Smooth muscle cell (in vitro differentiated cells): ENCODE measurements at regions not wholly inside any gene's neighbourhood (a gene's known extent, or its start where the extent isn't known, plus 50 kb on each side); places are given as distances from the start of the nearest gene placed in this dataset.

ENCODE experiments used
- DNase-seq: peaks from one replicate; lab custom pipeline; 2025; ENCODE audit not compliant: unreplicated experiment; lab: John Stamatoyannopoulos, UW
- H2AFZ ChIP-seq: fragments of 200-600 bp; sonication (generic); 2 replicates; pipeline ENCODE4 v1.6.0; 2016; ENCODE audit warnings: antibody characterized with exemption, low read depth, mild to moderate bottlenecking
- H3F3A ChIP-seq: fragments of 200-600 bp; sonication (generic); 2 replicates; pipeline ENCODE4 v1.6.0; 2017; ENCODE audit warnings: antibody characterized with exemption, low read depth
- H3K27ac ChIP-seq: fragments of 200-600 bp; sonication (generic); 2 replicates; pipeline ENCODE4 v1.5.1; 2016; ENCODE audit warnings: low read depth, mild to moderate bottlenecking
- H3K27me3 ChIP-seq: fragments of 200-600 bp; sonication (generic); 2 replicates; pipeline ENCODE4 v1.6.1; 2016; ENCODE audit warnings: low read depth, mild to moderate bottlenecking
- H3K36me3 ChIP-seq: fragments of 200-600 bp; sonication (generic); 2 replicates; pipeline ENCODE4 v1.5.1; 2016; ENCODE audit warnings: low read depth
- H3K4me1 ChIP-seq: fragments of 200-600 bp; sonication (generic); 2 replicates; pipeline ENCODE4 v1.5.1; 2016; ENCODE audit warnings: low read depth
- H3K4me2 ChIP-seq: fragments of 200-600 bp; sonication (generic); 2 replicates; pipeline ENCODE4 v1.6.0; 2016; ENCODE audit warnings: mild to moderate bottlenecking
- H3K4me3 ChIP-seq: fragments of 200-600 bp; sonication (generic); 2 replicates; pipeline ENCODE4 v1.5.1; 2016; ENCODE audit warnings: mild to moderate bottlenecking
- H3K79me2 ChIP-seq: fragments of 200-600 bp; sonication (generic); 2 replicates; pipeline ENCODE4 v1.6.0; 2016; ENCODE audit warnings: low read depth, mild to moderate bottlenecking
- H3K9ac ChIP-seq: fragments of 200-600 bp; sonication (generic); 2 replicates; pipeline ENCODE4 v1.6.0; 2016; ENCODE audit warnings: low read depth
- H3K9me3 ChIP-seq: fragments of 200-600 bp; sonication (generic); replicated peaks from 2 replicates; pipeline ENCODE4 v1.5.1; 2016; ENCODE audit warnings: low read depth
- H4K20me1 ChIP-seq: fragments of 200-600 bp; sonication (generic); 2 replicates; pipeline ENCODE4 v1.6.0; 2016; ENCODE audit warnings: low read depth
- WGBS: methylation state at CpG from one replicate; pipeline ENCODE4 v1.1.7; 2016; ENCODE audit warnings: low lambda C conversion rate; 5-methylcytosine and 5-hydroxymethylcytosine counted together
- TF ChIP-seq, protein P1 (sequence below): fragments of 200-600 bp; sonication (generic); IDR thresholded peaks from 2 replicates; pipeline ENCODE4 v1.5.1; 2017; ENCODE audit warnings: borderline replicate concordance, mild to moderate bottlenecking, antibody characterized with exemption; ENCODE audit not compliant: insufficient read depth, poor library complexity, severe bottlenecking

- no peak for DNase-seq
- Histone ChIP-seq H3K4me3 (no peak overlapping the region), H4K20me1 (no peaks in the 10 kb centered on the region), H3K4me2 (no peak overlapping the region), H3F3A (no peaks in the 10 kb centered on the region), H3K79me2 (no peaks in the 10 kb centered on the region), H3K27ac (no peak overlapping the region), H3K9ac (no peak overlapping the region), H3K27me3 (no peaks in the 10 kb centered on the region), H3K36me3 (no peaks in the 10 kb centered on the region), H2AFZ (no peak overlapping the region), H3K9me3 (peaks cover 6% of the 10 kb centered on the region), H3K4me1 (no peaks in the 10 kb centered on the region)
- WGBS = 88% methylated on average over 2 of the region's 2 CpGs
- TF ChIP-seq, protein P1, sequence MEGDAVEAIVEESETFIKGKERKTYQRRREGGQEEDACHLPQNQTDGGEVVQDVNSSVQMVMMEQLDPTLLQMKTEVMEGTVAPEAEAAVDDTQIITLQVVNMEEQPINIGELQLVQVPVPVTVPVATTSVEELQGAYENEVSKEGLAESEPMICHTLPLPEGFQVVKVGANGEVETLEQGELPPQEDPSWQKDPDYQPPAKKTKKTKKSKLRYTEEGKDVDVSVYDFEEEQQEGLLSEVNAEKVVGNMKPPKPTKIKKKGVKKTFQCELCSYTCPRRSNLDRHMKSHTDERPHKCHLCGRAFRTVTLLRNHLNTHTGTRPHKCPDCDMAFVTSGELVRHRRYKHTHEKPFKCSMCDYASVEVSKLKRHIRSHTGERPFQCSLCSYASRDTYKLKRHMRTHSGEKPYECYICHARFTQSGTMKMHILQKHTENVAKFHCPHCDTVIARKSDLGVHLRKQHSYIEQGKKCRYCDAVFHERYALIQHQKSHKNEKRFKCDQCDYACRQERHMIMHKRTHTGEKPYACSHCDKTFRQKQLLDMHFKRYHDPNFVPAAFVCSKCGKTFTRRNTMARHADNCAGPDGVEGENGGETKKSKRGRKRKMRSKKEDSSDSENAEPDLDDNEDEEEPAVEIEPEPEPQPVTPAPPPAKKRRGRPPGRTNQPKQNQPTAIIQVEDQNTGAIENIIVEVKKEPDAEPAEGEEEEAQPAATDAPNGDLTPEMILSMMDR = no peak
These were observed 81.9 kb downstream of the BUB3 start for GRCh38 chr10:123236126-123236525.

GRCh38 chr10:123240250-123240649 is 86.0 kb downstream of the BUB3 start:
- Histone ChIP-seq H3K79me2 (no peaks in the 10 kb centered on the region), H3F3A (no peaks in the 10 kb centered on the region), H4K20me1 (no peaks in the 10 kb centered on the region), H3K4me2 (no peak overlapping the region), H2AFZ (no peak overlapping the region), H3K36me3 (no peaks in the 10 kb centered on the region), H3K27me3 (no peaks in the 10 kb centered on the region), H3K9me3 (no peaks in the 10 kb centered on the region), H3K27ac (no peak overlapping the region), H3K9ac (no peak overlapping the region), H3K4me1 (no peaks in the 10 kb centered on the region), H3K4me3 (no peak overlapping the region)
- 83% methylated on average over 3 of the region's 3 CpGs for WGBS
- TF ChIP-seq, protein P1 = no peak
- no peak for DNase-seq

DNA sequence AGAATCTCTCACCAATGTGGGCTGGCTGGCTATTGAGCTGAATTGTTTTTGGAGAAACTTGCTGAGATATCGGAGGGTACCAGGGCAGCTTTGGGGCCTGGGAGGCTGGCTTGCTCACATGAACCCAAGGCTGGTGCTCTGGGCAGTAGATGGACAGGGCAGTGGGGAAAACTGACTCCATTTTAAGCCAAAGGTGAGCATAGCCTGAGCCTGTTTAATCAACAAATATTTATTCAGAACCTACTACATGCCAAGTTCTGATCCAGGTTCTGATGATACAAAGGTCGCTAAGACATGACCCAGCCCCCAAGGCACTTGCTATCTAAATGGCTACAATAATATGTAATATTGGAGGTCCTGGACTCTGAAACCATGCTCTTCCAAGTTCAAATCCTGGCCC is 86.6 kb downstream of the BUB3 start:
- Histone ChIP-seq H3K9ac (no peak overlapping the region), H3K4me3 (no peak overlapping the region), H3K79me2 (no peaks in the 10 kb centered on the region), H3K27me3 (no peaks in the 10 kb centered on the region), H3K4me1 (no peaks in the 10 kb centered on the region), H2AFZ (no peak overlapping the region), H4K20me1 (no peaks in the 10 kb centered on the region), H3K27ac (no peak overlapping the region), H3K36me3 (no peaks in the 10 kb centered on the region), H3K9me3 (no peaks in the 10 kb centered on the region), H3F3A (no peaks in the 10 kb centered on the region), H3K4me2 (no peak overlapping the region)
- WGBS = 72% methylated on average over 2 of the region's 2 CpGs
- DNase-seq = no peak
- TF ChIP-seq, protein P1 = no peak

- Histone ChIP-seq H3K27me3 (no peaks in the 10 kb centered on the region), H3K4me1 (no peaks in the 10 kb centered on the region), H3K4me2 (no peak overlapping the region), H3K4me3 (no peak overlapping the region), H3K9me3 (no peaks in the 10 kb centered on the region), H3F3A (no peaks in the 10 kb centered on the region), H2AFZ (no peak overlapping the region), H3K36me3 (no peaks in the 10 kb centered on the region), H3K27ac (no peak overlapping the region), H3K9ac (no peak overlapping the region), H3K79me2 (no peaks in the 10 kb centered on the region), H4K20me1 (no peaks in the 10 kb centered on the region)
- DNase-seq = no peak
- WGBS = 88% methylated on average over 7 of the region's 7 CpGs
- TF ChIP-seq, protein P1 = no peak
These were observed 87.4 kb downstream of the BUB3 start for GRCh38 chr10:123241391-123242141.
